ENCODE measurements at regions not wholly inside any gene's neighbourhood (a gene's known extent, or its start where the extent isn't known, plus 50 kb on each side); places are given as distances from the start of the nearest gene placed in this dataset.
A peak's percentile ranks its signal among the peaks of the same experiment; 100 is the strongest.

- H3K4me3 Mint-ChIP-seq: no peak overlapping the region
Observed at GRCh38 chr7:142314281-142314680, 56.4 kb upstream of the PRSS58 start.

DNA sequence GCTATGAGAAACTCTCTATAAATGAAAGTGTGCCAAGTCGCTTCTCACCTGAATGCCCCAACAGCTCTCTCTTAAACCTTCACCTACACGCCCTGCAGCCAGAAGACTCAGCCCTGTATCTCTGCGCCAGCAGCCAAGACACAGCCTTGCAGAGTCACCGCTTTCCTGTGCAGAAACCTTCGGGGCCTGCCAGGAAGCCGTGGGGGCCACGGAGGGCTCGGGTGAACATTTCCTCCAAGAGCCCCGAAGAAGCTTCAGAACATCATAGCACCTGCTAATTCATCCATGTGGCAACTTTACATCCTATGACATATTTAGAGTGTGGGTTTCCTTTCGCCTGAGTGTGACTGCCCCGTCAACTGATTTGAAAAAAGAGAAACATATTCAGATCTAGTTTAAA is 55.7 kb upstream of the PRSS58 start:
- Mint-ChIP-seq H3K27me3 (peaks cover 10% of the 10 kb centered on the region), H3K36me3 (no peaks in the 10 kb centered on the region), H3K9me3 (no peaks in the 10 kb centered on the region), H3K27ac (no peak overlapping the region), H3K4me1 (no peaks in the 10 kb centered on the region), H3K4me3 (peak overlapping the region; percentile 12)
- no peak for DNase-seq (ENCODE audit: low spot score in 2 of 2)
- no peak for ATAC-seq (ENCODE audit: low read depth)

More at GRCh38 chr7:142314281-142314680, 56.4 kb upstream of the PRSS58 start:
- Mint-ChIP-seq H3K9me3 (no peaks in the 10 kb centered on the region), H3K4me1 (no peaks in the 10 kb centered on the region), H3K36me3 (no peaks in the 10 kb centered on the region), H3K27ac (no peak overlapping the region), H3K27me3 (peaks cover 10% of the 10 kb centered on the region)
- DNase-seq (ENCODE audit: low spot score in 2 of 2) (no peak), ATAC-seq (ENCODE audit: low read depth) (no peak)

- DNase-seq (ENCODE audit: low spot score in 2 of 2) (no peak), ATAC-seq (ENCODE audit: low read depth) (no peak)
- Mint-ChIP-seq H3K4me1 (no peaks in the 10 kb centered on the region), H3K9me3 (no peaks in the 10 kb centered on the region), H3K36me3 (no peaks in the 10 kb centered on the region), H3K27ac (no peak overlapping the region), H3K4me3 (no peak overlapping the region), H3K27me3 (peaks cover 13% of the 10 kb centered on the region)
Observed at GRCh38 chr7:142311876-142312275, 54.0 kb upstream of the PRSS58 start.

DNA sequence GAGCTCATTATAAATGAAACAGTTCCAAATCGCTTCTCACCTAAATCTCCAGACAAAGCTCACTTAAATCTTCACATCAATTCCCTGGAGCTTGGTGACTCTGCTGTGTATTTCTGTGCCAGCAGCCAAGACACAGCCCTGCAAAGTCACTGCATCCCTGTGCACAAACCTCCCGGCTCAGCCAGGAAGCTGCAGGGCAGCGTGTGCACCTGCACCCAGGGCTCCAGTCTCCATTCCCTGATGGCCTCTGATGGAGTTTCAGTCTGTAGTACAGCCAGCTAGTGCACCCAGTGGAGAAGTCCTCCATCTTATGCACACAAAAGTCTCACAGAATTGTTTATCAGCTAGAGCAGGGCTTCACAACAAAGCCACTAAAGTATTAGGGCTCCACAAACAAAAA is 51.1 kb upstream of the PRSS58 start:
- H3K36me3 Mint-ChIP-seq: no peaks in the 10 kb centered on the region
- ATAC-seq (ENCODE audit: low read depth) (no peak), DNase-seq (ENCODE audit: low spot score in 2 of 2) (no peak)
- H3K4me1 Mint-ChIP-seq: no peaks in the 10 kb centered on the region
- no peak overlapping the region for H3K4me3 Mint-ChIP-seq
- H3K27ac Mint-ChIP-seq: no peak overlapping the region
- H3K27me3 Mint-ChIP-seq: peaks cover 14% of the 10 kb centered on the region
- H3K9me3 Mint-ChIP-seq: peaks cover 1% of the 10 kb centered on the region

GRCh38 chr7:142308326-142308725 is 50.5 kb upstream of the PRSS58 start:
- Mint-ChIP-seq H3K36me3 (no peaks in the 10 kb centered on the region), H3K4me3 (no peak overlapping the region), H3K27me3 (peaks cover 18% of the 10 kb centered on the region), H3K4me1 (no peaks in the 10 kb centered on the region), H3K9me3 (peaks cover 1% of the 10 kb centered on the region), H3K27ac (no peak overlapping the region)
- ATAC-seq (ENCODE audit: low read depth) (no peak), DNase-seq (ENCODE audit: low spot score in 2 of 2) (no peak)

Data from memory B cell (primary cell).